ENCODE measurements at regions not wholly inside any gene's neighbourhood (a gene's known extent, or its start where the extent isn't known, plus 50 kb on each side); places are given as distances from the start of the nearest gene placed in this dataset.

DNA sequence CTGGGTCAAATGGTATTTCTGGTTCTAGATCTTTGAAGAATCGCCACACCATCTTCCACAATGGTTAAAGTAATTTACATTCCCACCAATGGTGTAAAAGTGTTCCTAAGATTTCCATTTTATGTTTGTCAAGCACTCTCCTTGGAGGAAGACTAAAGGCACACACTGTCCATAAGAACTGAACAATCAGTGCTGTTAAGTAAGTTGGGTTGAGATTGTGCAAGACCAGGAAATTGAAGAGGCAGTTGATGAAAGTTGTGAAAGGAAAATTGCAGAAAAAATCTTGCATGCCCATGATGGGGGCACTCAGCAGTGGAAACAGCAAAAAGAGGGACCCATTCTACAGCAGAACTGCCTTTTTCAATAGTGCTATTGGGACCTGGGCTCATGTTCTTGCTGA lies 323.6 kb downstream of the DLEU7 start:
- no peaks in the 10 kb centered on the region for H3K27me3 ChIP-seq (ENCODE audit: control insufficient read depth, insufficient read depth, low read length)
- DNase-seq (ENCODE audit: low read depth), result no peak
- H3K4me3 ChIP-seq (ENCODE audit: low read depth, low read length), result no peak overlapping the region
- TF ChIP-seq, protein P1, sequence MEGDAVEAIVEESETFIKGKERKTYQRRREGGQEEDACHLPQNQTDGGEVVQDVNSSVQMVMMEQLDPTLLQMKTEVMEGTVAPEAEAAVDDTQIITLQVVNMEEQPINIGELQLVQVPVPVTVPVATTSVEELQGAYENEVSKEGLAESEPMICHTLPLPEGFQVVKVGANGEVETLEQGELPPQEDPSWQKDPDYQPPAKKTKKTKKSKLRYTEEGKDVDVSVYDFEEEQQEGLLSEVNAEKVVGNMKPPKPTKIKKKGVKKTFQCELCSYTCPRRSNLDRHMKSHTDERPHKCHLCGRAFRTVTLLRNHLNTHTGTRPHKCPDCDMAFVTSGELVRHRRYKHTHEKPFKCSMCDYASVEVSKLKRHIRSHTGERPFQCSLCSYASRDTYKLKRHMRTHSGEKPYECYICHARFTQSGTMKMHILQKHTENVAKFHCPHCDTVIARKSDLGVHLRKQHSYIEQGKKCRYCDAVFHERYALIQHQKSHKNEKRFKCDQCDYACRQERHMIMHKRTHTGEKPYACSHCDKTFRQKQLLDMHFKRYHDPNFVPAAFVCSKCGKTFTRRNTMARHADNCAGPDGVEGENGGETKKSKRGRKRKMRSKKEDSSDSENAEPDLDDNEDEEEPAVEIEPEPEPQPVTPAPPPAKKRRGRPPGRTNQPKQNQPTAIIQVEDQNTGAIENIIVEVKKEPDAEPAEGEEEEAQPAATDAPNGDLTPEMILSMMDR (IDR thresholded peaks at IDR 0.05; ENCODE audit: insufficient read depth, low read depth, low read length), result no peak
- ChIA-PET CTCF (no interaction called here), POLR2A (no interaction called here)
- H3K36me3 ChIP-seq (ENCODE audit: control insufficient read depth, insufficient read depth, low read length), result no peaks in the 10 kb centered on the region

DNA sequence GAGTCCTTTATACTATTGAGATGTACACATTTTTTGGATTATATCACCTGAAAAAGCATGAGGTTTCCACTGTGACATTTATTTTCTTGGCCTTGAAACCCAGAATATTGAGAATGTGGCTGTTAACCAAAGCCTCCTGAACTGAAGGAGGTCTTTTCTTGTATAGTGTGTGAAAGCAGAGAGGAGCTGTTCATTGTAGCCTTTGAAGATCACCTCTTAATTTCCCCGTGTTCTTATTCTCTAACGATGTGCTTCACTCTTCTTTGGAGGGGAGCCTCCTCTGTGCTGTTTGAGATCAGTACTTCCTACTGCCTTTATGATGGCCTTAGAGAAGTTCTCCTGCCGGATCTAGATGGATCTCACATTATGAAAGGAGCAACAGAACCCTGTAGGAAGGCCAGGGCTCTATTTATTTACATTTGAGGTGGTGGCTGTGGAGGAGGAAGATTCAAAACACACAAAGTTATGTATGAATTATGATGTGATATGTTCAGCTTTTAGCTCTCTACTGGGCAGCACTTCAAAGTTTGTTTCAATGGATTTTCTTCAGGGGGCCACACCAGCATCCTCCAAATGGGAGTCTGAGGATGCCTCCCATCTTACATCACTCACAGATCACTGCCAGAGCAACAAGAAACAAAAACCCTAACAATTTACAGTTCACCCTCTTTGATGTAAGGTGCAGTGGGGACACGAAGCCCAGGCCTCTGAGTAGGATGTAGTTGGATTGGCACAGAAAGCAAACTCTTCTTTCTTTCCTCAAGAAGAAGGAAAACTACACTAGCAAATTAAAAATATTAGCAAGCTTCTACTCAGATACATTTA lies 322.3 kb downstream of the DLEU7 start:
- POLR2A ChIA-PET, result no interaction called here
- H3K27me3 ChIP-seq (ENCODE audit: control insufficient read depth, insufficient read depth, low read length), result no peaks in the 10 kb centered on the region
- no peak overlapping the region for H3K4me3 ChIP-seq (ENCODE audit: low read depth, low read length)
- CTCF ChIA-PET, result interaction anchor here (1.1 to 1.7 kb wide), 2 partner anchors 10 to 435 kb away, joined by 3 to 4 read pairs; no protein-coding TSS in a partner anchor
- TF ChIP-seq, protein P1 (IDR thresholded peaks at IDR 0.05; ENCODE audit: insufficient read depth, low read depth, low read length), result no peak
- DNase-seq (ENCODE audit: low read depth), result no peak
- no peaks in the 10 kb centered on the region for H3K36me3 ChIP-seq (ENCODE audit: control insufficient read depth, insufficient read depth, low read length)

DNA sequence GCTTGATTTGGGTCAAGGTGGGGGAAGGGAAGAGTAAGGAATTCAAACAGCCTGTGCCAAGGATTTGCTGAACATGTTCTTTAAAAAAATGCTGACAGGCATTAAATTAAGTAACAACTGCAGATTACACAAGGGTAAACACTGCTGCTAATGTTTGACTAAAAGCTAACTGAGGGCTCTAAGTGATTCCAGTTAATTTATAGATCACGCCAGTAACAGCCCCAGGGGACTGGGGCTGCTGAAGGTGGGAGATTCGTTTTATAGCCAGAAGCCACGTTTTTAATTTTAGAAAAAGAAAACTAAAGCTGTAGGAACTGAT lies 321.7 kb downstream of the DLEU7 start:
- TF ChIP-seq, protein P1 (IDR thresholded peaks at IDR 0.05; ENCODE audit: insufficient read depth, low read depth, low read length), result no peak
- POLR2A ChIA-PET, result no interaction called here
- CTCF ChIA-PET, result interaction anchor here (1.1 to 1.7 kb wide), 2 partner anchors 9 to 436 kb away, joined by 3 to 4 read pairs; no protein-coding TSS in a partner anchor
- Histone ChIP-seq H3K4me3 (ENCODE audit: low read depth, low read length) (no peak overlapping the region), H3K27me3 (ENCODE audit: control insufficient read depth, insufficient read depth, low read length) (no peaks in the 10 kb centered on the region), H3K36me3 (ENCODE audit: control insufficient read depth, insufficient read depth, low read length) (no peaks in the 10 kb centered on the region)
- no peak for DNase-seq (ENCODE audit: low read depth)

DNA sequence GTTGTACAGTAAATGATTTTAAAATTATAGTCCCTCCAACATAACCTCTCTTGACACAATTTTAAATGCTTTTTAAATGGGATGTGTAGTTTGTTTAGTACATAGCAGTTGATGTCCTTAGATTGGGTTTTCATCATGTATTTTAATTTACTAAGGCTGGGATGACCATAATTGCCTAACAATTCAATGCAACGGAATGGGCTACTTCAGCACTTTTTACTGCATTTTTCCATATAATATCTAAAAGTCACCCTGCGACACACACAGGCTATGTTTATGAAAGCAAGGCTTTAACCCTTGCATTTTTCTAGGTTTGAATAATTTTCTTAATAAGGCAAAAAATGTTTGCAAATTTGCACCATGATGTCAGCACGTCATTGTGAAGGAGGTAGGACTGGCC lies 321.0 kb downstream of the DLEU7 start:
- CTCF ChIA-PET, result interaction anchor here (1.1 to 1.7 kb wide), 2 partner anchors 9 to 436 kb away, joined by 3 to 4 read pairs; no protein-coding TSS in a partner anchor
- TF ChIP-seq, protein P1 (IDR thresholded peaks at IDR 0.05; ENCODE audit: insufficient read depth, low read depth, low read length), result no peak
- Histone ChIP-seq H3K27me3 (ENCODE audit: control insufficient read depth, insufficient read depth, low read length) (no peaks in the 10 kb centered on the region), H3K36me3 (ENCODE audit: control insufficient read depth, insufficient read depth, low read length) (no peaks in the 10 kb centered on the region), H3K4me3 (ENCODE audit: low read depth, low read length) (no peak overlapping the region)
- DNase-seq (ENCODE audit: low read depth), result no peak
- POLR2A ChIA-PET, result no interaction called here

DNA sequence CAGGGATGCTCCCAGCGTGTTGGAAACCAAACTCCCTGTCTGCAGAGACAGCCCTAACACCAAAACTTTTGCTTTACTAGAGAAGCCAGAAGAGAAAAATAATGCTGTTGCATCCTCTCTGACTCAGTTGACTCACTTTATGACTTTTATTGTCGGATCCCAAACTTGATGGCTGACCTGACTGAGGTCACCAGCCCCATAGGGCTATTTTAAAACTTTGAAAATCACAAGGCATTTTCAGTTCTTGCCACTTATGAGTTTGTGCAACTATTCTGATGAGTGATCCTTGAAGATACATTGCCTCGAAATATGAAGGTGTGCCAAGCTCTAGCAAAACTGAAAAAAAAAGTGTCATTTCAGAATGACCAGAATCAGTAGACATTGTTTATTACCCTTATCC lies 320.2 kb downstream of the DLEU7 start:
- CTCF ChIA-PET, result no interaction called here
- TF ChIP-seq, protein P1 (IDR thresholded peaks at IDR 0.05; ENCODE audit: insufficient read depth, low read depth, low read length), result no peak
- no peak for DNase-seq (ENCODE audit: low read depth)

More for the DNA sequence above, 320.2 kb downstream of the DLEU7 start:
- POLR2A ChIA-PET, result interaction anchor here (0.6 kb wide), 1 partner anchor 416 kb away, joined by 4 read pairs; no protein-coding TSS in a partner anchor
- no peaks in the 10 kb centered on the region for H3K27me3 ChIP-seq (ENCODE audit: control insufficient read depth, insufficient read depth, low read length)
- H3K4me3 ChIP-seq (ENCODE audit: low read depth, low read length), result no peak overlapping the region
- H3K36me3 ChIP-seq (ENCODE audit: control insufficient read depth, insufficient read depth, low read length), result no peaks in the 10 kb centered on the region

Measured in BJ (cell line).